HEK293 (cell line): ENCODE measurements at regions not wholly inside any gene's neighbourhood (a gene's known extent, or its start where the extent isn't known, plus 50 kb on each side); places are given as distances from the start of the nearest gene placed in this dataset.

Experiments
- ZNF184 ChIP-seq: fragments of 450-650 bp; IDR thresholded peaks from 2 replicates; pipeline ENCODE4 v1.5.1; 2018; ENCODE audit warnings: missing biosample characterization, mild to moderate bottlenecking, missing genetic modification characterization
- ZNF24 ChIP-seq: fragments of 450-650 bp; formaldehyde crosslinking; IDR thresholded peaks from 2 replicates; pipeline ENCODE4 v1.5.1; 2016; ENCODE audit warnings: missing biosample characterization, missing genetic modification characterization
- ZNF274 ChIP-seq, 2 experiments: fragments of 200-500 bp in 1 of 2; fragments of 450-650 bp in 1 of 2; sonication (Bioruptor generic) in 1 of 2; formaldehyde crosslinking in 1 of 2; IDR thresholded peaks; 2 replicates each; pipeline versions ENCODE4 v1.5.1 to v1.6.1; 2014 to 2016; ENCODE audit warnings: borderline replicate concordance in 1 of 2, inconsistent platforms in 1 of 2, low read length in 1 of 2, missing biosample characterization in 1 of 2, missing genetic modification characterization in 1 of 2
- ZNF549 ChIP-seq: fragments of 450-650 bp; IDR thresholded peaks from 2 replicates; pipeline ENCODE4 v1.5.1; 2018; ENCODE audit warnings: missing biosample characterization, missing genetic modification characterization, mild to moderate bottlenecking, inconsistent platforms, moderate library complexity
- TF ChIP-seq, protein P1 (sequence below): fragments of 450-650 bp; IDR thresholded peaks from 2 replicates; pipeline ENCODE4 v1.5.1; 2018; ENCODE audit warnings: missing biosample characterization, missing genetic modification characterization
- TF ChIP-seq, protein P2 (sequence below): fragments of 450-650 bp; formaldehyde crosslinking; IDR thresholded peaks from 2 replicates; pipeline ENCODE4 v1.5.1; 2016; ENCODE audit warnings: missing biosample characterization, missing genetic modification characterization
- TF ChIP-seq, protein P3 (sequence below): fragments of 450-650 bp; formaldehyde crosslinking; IDR thresholded peaks from 2 replicates; pipeline ENCODE4 v1.5.1; 2016; ENCODE audit warnings: missing biosample characterization, missing genetic modification characterization, low read depth
- TF ChIP-seq, protein P4 (sequence below): fragments of 450-650 bp; formaldehyde crosslinking; IDR thresholded peaks from 2 replicates; pipeline ENCODE4 v1.5.1; 2016; ENCODE audit warnings: missing biosample characterization, missing genetic modification characterization, low read depth

DNA sequence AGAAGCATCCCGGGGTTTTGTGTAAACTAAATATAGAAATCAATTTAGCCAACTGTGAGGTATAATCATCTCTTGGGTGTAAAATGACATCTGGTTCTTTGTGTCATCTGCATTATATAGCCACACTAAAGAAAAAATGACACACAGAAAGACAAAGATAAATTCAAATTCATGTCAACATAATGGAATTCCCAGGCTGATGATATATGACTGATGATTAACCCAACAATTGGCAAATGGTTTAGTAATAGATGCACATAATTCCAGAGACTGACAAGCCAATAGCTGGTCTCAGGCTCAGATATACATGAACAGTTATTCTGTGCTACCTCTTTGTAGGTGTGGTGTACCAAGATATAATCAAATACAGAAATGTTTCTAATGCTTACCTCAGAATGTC is 375.4 kb upstream of the PITX2 start:
- TF ChIP-seq, protein P1, sequence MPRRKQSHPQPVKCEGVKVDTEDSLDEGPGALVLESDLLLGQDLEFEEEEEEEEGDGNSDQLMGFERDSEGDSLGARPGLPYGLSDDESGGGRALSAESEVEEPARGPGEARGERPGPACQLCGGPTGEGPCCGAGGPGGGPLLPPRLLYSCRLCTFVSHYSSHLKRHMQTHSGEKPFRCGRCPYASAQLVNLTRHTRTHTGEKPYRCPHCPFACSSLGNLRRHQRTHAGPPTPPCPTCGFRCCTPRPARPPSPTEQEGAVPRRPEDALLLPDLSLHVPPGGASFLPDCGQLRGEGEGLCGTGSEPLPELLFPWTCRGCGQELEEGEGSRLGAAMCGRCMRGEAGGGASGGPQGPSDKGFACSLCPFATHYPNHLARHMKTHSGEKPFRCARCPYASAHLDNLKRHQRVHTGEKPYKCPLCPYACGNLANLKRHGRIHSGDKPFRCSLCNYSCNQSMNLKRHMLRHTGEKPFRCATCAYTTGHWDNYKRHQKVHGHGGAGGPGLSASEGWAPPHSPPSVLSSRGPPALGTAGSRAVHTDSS (tag by site-specific recombination): no peak
- TF ChIP-seq ZNF24 (tag by site-specific recombination) (no peak), ZNF274 (IDR thresholded peaks at IDR 0.05; ENCODE audit: low read length) (no peak), ZNF274 (tag by site-specific recombination; IDR thresholded peaks at IDR 0.05; ENCODE audit: borderline replicate concordance) (no peak), ZNF549 (tag by site-specific recombination) (no peak), ZNF184 (tag by site-specific recombination) (no peak)
- TF ChIP-seq, protein P2, sequence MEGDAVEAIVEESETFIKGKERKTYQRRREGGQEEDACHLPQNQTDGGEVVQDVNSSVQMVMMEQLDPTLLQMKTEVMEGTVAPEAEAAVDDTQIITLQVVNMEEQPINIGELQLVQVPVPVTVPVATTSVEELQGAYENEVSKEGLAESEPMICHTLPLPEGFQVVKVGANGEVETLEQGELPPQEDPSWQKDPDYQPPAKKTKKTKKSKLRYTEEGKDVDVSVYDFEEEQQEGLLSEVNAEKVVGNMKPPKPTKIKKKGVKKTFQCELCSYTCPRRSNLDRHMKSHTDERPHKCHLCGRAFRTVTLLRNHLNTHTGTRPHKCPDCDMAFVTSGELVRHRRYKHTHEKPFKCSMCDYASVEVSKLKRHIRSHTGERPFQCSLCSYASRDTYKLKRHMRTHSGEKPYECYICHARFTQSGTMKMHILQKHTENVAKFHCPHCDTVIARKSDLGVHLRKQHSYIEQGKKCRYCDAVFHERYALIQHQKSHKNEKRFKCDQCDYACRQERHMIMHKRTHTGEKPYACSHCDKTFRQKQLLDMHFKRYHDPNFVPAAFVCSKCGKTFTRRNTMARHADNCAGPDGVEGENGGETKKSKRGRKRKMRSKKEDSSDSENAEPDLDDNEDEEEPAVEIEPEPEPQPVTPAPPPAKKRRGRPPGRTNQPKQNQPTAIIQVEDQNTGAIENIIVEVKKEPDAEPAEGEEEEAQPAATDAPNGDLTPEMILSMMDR (tag by site-specific recombination): no peak
- TF ChIP-seq, protein P3, sequence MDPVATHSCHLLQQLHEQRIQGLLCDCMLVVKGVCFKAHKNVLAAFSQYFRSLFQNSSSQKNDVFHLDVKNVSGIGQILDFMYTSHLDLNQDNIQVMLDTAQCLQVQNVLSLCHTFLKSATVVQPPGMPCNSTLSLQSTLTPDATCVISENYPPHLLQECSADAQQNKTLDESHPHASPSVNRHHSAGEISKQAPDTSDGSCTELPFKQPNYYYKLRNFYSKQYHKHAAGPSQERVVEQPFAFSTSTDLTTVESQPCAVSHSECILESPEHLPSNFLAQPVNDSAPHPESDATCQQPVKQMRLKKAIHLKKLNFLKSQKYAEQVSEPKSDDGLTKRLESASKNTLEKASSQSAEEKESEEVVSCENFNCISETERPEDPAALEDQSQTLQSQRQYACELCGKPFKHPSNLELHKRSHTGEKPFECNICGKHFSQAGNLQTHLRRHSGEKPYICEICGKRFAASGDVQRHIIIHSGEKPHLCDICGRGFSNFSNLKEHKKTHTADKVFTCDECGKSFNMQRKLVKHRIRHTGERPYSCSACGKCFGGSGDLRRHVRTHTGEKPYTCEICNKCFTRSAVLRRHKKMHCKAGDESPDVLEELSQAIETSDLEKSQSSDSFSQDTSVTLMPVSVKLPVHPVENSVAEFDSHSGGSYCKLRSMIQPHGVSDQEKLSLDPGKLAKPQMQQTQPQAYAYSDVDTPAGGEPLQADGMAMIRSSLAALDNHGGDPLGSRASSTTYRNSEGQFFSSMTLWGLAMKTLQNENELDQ (tag by site-specific recombination): no peak
- TF ChIP-seq, protein P4, sequence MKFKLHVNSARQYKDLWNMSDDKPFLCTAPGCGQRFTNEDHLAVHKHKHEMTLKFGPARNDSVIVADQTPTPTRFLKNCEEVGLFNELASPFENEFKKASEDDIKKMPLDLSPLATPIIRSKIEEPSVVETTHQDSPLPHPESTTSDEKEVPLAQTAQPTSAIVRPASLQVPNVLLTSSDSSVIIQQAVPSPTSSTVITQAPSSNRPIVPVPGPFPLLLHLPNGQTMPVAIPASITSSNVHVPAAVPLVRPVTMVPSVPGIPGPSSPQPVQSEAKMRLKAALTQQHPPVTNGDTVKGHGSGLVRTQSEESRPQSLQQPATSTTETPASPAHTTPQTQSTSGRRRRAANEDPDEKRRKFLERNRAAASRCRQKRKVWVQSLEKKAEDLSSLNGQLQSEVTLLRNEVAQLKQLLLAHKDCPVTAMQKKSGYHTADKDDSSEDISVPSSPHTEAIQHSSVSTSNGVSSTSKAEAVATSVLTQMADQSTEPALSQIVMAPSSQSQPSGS: no peak
